NCI-H345 (cell line): ENCODE measurements at regions not wholly inside any gene's neighbourhood (a gene's known extent, or its start where the extent isn't known, plus 50 kb on each side); places are given as distances from the start of the nearest gene placed in this dataset.
A peak's percentile ranks its signal among the peaks of the same experiment; 100 is the strongest.
"Not testable (repeated sequence)": the region's sequence is repeated elsewhere in the genome, so short reads cannot be mapped to it uniquely, and the experiment has no call there.

Source experiments
- DNase-seq: peaks from one replicate; lab custom pipeline; 2025; lab: John Stamatoyannopoulos, UW

DNA sequence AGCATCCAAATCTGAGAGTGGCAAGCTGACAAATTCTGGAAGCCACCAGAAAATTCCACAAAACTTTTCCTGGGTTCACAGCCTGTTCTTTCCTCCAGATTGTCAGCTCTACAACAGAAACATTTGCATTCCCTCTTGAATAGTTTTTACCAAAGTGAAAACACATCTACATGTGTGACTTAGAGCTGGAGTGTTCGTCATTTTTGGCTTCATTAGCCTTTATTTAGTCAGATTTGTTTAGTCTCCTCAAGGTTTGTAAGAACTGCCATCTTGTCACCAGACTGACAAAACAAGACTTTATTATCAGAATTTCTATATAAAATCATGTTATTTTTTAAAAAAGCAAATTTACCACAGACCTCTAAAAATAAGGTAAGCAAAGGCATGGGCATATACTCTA is 347.3 kb downstream of the TRIM36 start:
- no peak for DNase-seq

DNA sequence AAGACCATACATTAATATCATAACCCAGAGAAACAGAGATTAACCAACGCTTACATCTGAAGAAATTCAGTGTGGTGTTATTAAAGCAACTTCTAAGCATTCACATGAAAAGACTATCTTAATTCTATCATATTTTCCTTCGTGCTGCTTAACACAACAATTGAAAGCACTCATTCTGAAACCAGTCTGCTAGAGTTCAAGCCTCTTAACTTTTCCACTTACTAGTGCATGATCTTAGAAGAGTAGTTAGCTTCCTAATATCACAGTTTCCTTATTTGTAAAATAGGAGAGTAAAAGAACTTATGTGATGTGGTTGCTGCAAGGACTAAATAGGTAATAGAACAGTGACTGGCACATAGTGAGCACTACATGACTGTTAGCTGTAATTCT is 379.3 kb downstream of the TRIM36 start:
- DNase-seq: no peak

DNA sequence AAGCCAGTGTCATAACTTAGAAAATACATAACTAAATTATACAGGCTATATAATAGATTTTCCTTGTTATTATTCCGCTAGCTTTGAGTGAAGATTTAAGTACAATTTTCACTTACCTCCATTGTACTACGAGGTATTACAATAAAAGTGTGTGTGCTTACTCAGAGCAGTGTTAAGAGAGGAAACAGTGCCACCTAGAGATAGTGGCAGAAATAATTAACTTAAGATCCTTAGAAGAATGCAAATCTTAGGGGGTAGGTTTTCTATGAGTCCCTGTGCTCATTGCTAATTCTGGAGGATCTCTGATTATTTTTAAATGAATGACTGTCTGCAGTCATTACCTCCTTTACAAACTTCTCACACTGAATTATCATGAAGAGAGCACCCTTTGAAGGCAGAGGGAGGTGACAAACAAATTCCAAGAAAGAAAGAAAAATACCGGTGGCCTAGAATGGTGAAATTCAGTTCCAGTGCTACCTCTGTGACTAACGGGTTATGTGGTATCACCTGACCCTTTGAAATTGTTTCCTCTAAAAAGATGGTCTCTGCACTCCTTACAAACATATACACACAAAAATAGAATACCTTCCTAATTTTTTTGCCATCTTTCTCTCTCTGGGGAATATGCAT is 379.8 kb downstream of the TRIM36 start:
- DNase-seq: peak; percentile 1

DNA sequence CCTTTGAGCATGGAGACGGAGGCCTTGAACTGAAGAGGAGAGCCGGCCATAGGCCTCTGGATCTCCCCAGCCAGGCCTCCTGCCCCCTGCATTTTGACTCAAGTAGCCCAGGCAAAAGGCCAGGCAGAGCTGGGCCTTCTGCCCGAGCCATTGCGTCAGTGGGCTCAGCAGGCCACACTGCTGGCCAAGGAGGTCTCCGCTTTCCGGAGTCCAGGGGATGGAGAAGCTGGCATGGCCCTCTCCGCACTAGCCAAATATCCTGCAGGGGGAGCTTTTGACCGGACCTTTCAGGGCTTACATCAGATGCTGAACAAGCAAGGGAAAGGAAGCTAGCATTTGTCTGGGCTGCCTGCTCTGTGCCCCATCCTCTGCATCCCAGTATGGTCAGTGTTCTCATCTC is 386.8 kb downstream of the TRIM36 start:
- no peak for DNase-seq

DNA sequence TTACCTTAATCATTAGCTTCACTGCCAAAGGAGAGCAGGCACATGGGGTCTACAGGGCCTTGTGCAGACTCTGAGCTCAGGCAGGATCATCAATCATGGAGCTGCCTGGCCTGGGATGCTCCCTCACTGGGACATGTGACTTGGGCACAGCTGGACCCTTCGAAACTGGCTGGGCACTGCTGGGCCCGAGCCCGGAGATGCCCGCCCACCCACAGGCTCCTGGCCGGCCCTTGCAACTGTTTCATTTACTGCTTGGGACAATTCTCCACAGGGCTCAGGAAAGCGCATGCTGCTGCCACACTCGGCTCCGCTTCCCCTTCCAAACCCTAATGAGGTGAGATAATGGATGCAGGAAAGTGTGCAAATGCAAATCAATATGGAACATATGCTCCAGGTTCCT is 387.5 kb downstream of the TRIM36 start:
- no peak for DNase-seq

DNA sequence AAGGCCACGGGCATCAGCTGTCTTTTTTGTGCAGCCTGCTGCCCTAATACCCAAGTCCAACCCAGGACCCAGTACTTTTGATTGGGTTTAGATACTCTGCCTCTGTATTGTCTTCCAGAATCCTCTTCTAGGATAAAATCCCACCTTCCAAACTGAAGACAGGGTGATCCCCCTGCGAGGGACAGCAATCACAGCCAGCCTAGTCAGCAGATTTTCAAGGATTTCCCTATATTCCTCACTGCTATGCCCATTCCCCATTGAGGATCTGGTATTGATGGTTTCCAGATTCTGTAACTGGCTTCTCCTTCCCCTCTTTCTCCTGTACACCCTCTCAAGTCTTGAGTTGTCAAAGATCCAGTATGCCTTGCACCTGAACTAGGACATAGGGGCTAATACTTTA is 389.4 kb downstream of the TRIM36 start:
- no peak for DNase-seq

DNA sequence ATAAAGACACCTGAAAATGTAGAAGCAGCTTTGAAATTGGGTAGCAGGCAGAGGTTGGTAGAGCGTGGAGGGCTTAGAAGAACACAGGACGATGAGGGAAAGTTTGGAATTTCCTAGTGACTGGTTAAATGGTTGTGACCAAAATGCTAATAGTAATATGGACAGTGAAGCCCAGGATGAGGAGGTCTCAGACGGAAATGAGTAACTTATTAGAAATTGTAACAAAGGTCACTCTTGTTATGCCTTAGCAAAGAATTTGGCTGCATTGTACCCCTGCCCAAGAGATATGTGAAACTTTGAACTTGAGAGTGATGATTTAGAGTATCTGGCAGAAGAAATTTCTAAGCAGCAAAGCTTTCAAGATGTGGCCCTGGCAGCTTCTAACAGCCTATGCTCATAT is 382.5 kb downstream of the KCNN2 start:
- no peak for DNase-seq

DNA sequence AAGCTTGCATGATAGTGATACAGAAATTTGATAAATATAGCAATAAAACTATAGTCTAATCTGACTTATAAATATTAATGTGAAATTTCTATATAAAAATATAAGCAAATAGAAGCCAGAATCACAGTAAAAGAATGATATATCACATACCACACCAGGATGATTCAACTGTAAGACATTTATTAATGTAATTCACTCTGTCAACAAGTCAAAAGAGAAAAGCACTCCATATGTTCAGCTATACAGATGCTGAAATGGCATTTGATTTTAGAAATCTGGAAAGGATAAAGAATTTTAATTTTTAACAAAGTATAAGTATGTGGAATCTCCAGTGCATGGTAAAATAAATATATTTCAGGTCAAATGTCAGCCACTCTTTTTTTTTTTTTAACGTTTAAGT is 372.4 kb downstream of the KCNN2 start:
- DNase-seq: no peak

DNA sequence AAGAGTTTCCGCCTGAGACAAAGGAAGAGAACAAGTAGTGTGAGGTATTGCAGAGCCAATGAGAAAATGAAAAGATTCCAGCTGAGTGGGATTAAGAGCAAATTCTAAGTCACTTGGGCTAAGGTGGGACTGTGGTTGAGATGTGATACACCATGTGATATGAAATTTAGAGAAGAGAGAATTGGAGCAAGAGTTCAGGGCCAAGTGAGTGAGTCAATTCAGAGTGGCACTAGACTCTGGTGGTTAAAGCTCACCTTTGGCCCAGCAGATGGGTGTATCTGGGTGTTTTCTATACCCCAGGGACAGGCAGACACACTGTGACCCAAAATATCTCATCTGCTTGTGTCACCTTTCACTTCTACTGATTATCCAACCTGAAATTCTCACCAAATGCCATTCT is 368.1 kb downstream of the KCNN2 start:
- no peak for DNase-seq

DNA sequence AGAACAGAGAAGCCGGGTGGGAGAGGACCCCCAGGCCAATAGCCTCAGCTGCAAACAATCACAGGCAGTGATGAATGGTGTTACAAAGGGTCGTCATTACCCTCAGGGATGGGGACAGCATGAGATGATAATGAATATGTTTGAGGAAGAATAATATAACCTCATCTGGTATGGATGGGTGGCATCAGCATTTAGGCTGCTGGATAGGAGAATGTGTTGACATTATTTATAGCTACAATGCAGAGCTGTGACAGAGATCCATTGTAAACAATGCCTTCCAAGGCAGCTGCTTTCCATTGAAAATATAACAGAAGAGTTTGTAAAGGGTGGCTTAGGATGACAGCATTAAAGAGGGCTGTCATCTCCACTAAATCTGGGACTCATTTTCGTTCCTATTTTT is 365.5 kb downstream of the KCNN2 start:
- DNase-seq: peak; percentile 16

DNA sequence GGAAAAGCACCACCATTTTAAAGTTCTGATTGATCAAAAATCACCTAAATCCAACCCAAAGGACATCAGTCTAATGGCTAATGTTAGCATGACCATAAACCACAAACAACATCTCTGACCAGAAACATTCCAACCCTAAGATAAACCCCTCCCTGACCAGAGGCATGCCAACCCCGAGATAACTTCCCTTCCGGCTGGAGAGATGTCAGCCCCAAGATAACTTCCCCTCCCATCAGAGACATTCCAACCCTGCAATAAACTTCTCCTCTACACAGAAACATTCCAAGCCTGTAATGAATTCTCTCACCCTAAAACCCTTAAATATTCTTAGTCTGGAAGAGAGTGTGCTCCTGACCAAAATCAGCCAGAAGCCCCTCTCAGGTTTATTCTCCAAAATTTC is 364.3 kb downstream of the KCNN2 start:
- DNase-seq: no peak

DNA sequence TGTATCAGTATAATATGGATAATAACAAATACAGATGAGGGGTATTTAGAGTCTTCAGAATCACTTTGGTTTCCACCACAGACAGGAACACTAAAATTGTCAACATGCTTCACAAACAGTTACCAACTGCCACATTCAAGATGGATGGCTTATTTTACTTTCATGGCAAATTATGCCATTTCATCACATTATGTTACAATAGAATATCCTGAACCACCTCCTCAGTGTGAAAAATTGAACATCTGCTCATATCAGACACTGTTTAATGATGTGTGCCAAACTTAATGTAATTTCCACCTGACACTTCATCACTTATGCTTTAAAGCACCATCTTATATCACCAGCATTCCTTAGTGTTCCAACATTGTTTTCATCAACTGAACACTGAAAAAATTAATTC is 357.4 kb downstream of the KCNN2 start:
- no peak for DNase-seq

DNA sequence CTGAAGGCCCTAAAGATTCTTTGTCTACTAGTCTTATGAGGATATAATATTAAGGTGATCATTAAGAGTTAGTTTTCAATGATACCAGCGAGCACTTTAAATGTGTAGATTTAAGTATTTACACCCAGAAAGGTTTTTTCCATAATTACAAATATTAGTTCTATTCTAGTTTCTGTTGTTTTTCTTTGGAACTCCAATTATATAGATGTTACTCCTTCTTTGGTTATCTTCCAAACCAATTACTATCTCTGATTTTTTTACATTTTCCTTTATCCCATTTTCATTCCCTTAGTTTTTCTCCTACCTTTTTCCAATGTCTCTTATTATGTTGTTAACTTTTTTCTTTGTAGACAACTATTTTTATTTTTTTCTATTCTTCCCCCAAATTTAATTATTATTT is 355.1 kb downstream of the KCNN2 start:
- no peak for DNase-seq

DNA sequence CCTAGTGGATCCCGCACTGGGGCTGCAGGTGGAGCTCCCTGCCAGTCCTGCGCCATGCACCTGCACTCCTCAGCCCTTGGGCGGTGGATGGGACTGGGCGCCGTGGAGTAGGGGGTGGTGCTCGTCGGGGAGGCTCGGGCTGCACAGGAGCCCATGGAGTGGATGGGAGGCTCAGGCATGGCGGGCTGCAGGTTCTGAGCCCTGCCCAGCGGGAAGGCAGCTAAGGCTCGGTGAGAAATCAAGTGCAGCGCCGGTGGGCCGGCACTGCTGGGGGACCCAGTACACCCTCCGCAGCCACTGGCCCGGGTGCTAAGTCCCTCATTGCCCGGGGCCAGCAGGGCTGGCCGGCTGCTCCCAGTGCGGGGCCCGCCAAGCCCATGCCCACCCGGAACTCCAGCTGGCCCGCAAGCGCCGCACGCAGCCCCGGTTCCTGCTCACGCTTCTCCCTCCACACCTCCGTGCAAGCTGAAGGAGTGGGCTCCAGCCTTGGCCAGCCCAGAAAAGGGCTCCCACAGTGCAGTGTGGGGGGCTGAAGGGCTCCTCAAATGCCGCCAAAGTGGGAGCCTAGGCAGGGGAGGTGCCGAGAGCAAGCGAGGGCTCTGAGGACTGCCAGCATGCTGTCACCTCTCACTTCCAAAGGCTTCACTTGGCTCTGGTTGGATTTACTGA is 342.5 kb downstream of the KCNN2 start:
- not testable (repeated sequence) for DNase-seq

DNA sequence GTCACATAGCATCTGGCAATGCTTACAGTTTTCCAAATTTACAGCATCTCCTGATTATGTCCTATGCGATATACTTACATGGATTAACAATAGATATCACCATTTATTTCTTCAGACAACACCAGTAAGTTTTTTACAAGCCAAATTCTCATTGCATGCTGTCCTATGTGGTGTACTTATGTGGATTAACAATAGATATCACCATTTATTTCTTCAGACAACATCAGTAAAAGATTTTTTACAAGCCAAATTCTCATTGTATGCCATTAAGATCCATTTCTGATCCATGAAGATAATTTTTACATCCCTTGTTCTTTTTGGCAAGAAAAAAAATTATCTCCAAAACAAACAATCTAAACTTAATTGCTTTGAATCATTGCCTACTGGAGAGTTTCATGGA is 340.9 kb downstream of the KCNN2 start:
- DNase-seq: no peak

DNA sequence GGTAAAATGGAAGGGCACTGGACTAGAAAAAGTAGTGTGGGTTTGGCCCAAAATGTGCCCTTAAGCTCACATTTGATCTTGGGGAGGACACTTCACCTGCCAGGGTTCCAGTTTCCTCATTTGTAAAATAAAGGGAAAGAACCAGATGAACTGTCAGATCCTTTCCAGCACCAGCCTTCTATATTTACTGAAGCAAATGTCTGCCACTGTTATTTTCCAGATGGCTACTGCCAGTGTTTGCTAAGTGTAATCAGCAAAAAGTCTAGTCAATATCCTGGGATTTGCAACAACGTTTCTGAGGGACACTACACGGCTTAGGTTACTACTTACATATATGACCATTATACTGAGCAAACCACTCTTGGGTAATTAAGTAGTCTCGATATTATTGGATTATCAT is 340.3 kb downstream of the KCNN2 start:
- no peak for DNase-seq

DNA sequence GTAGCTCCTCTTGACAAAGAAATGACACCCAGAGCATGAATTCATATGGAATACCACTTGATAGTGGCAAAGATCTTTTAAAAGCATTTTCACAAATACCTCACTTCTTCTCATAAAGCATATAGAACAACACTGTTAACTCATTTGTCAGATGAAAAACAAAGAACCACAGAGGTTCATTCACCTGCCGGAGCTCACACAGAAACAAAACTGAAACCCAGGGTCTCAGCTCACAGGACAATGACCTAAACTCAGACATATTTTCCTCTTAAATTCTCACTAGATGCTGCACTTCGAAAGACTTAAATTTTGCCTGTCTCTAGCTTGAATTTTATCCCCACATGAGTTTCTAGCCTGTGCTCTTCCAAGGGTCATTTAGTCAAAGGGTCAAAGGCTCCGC is 339.0 kb downstream of the KCNN2 start:
- no peak for DNase-seq

DNA sequence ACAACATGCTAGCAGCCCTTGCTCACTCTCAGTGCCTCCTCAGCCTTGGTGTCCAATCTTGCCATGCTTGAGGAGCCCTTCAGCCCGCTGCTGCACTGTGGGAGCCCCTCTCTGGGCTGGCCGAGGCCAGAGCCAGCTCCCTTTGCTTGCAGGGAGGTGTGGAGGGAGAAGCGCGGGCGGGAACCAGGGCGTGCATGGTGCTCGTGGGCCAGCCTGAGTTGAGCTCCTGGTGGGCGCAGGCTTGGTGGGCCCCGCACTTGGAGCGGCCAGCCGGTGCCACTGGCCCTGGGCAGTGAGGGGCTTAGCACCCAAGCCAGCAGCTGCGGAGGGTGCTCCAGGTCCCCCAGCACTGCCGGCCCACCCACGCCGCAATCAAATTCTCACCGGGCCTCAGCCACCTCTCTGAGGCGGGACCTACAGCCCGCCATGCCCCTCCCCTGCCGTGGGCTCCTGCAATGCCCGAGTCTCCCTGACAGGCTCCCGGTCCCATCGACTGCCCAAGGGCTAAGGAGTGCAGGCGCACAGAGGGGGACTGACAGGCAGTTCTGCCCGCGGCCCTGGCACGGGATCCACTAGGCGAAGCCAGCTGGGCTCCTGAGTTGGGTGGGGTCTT is 333.5 kb downstream of the KCNN2 start:
- no peak for DNase-seq

DNA sequence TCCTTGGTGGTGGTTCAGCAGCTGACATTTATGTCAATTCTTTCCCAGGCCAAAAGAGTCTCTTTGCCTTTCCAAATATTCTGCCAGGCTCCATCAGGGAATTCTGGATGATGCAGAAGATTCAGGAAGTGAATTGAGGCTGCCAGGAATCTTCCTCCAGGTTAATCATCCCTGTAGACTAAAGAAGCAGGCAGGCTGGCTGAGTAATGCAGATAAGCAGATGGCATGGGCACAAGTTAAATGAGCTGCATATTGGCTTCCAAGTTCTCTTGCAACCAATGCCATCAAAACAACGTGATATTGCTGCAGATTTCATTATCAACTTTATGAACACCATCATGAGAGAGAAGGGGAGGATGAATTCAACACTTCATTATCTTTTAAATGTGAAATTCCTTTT is 324.5 kb downstream of the KCNN2 start:
- no peak for DNase-seq

DNA sequence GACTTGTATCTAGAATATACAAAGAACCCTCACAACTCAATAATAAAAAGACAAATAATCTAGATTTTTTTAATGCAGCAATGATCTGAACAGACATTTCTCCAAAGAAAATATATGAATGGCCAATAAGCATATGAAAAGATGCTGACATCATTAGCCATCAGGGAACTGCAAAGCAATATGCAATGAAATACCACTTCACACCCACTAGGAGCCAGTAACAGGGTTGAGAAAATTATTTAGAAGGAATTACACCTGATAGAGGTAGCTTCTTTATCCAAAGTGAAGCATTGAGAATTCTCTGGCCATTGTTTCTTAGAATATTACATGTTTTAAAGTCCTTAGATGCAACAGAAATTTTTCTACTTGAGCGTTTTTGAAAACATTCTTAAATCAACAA is 316.9 kb downstream of the KCNN2 start:
- no peak for DNase-seq

DNA sequence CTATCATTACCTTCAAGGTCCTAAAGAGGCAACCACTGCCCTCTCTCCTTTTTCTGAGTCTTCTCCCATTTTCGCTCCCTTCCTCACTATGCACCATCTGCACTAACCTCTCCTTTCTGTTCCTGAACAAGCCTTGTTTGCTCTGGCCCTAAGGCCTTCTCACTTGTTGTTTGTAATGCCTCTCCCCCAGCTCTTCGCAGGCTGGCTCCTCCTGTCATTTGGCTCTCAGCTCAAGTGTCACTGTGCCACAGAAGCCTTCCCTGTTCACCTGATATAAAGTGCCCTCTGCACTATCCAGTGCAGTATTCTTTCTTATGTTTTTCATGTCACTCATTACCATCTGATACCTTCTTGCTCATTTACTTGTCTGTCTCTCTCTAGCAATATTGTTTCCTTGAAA is 303.7 kb downstream of the KCNN2 start:
- DNase-seq: no peak

DNA sequence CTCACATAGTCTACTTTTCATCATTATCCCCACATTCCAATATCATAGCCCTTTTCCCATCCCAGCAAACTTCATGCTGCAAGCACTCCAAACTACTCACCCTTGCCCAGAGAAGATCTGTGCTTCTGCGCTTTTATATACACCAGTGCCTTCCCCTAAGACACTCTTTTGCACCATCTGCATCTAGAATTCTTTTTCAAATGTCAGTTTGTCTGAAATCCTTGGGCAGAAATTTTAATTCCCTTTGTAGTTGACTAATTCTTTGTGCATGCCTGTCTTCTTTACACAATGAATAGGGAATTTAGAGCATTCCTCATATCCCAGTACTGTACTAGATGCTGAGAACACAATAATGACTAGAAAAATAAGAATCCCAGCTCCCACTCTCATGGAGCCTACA is 298.9 kb downstream of the KCNN2 start:
- DNase-seq: no peak

DNA sequence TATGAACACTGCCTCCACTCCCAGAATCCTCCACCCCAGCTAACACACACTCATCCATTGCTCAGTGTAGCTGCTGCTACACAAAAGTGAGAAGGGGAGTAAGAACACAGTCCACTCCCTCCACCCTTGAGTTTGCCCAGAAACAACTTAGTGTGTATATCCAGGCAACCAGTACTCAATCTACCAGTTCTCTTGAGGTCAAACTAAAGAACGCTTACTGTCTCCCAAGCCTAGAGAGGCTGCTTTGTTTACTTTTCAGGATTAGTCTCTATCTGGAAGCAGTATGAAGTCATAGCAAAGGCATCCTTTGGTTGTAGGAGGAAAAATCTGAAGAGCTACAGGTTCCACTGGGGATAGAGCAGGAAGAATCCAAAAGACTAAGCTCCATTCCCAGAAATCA is 296.3 kb downstream of the KCNN2 start:
- DNase-seq: no peak
